ENCODE measurements at regions not wholly inside any gene's neighbourhood (a gene's known extent, or its start where the extent isn't known, plus 50 kb on each side); places are given as distances from the start of the nearest gene placed in this dataset.

DNA sequence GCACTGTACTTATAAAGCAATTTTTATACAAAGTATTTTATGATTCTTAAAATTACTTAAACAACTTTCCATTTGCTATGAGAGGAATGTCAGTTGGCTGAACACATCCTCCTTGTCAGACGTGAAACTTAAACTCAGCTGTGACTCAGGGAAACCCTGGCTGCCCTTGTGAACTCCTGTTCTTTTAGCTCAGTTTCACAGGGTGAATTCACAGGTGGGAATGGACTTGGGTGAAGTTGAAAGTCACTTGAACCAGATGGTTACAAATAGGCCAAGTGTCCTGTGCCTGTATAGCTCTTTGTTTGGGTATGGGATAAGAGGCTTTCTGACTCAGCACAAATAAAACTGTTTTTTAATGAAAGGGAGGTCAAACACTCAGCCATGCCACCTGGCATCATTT lies 67.4 kb upstream of the FAM47B start:
- no peak for DNase-seq
- ATAC-seq, result no peak

DNA sequence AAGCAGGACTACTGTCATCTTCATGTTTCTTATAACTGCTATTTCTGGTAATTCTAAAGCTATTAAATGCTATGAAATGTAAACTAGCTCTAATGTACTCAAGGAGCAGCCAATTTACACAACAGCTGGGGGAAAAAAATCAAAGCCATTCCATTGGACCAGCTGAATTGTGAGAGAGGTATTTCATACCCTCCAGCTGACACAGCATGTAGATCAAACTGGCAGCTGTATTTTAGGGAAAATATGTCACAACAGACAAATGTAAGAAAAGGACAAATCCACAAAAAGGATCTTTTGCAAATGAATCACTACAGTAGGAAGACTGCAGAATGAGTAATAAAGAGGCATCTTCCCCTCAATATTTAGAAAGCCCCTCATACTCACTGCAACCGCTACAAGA lies 65.2 kb upstream of the FAM47B start:
- Histone ChIP-seq H3K4me1 (no peaks in the 10 kb centered on the region), H3K9me3 (no peaks in the 10 kb centered on the region), H3K27me3 (no peaks in the 10 kb centered on the region), H3K36me3 (no peaks in the 10 kb centered on the region), H3K4me3 (no peak overlapping the region), H3K27ac (no peak overlapping the region)
- no peak for DNase-seq
- no peak for TF ChIP-seq POLR2A (IDR thresholded peaks at IDR 0.05)
- TF ChIP-seq, protein P1, sequence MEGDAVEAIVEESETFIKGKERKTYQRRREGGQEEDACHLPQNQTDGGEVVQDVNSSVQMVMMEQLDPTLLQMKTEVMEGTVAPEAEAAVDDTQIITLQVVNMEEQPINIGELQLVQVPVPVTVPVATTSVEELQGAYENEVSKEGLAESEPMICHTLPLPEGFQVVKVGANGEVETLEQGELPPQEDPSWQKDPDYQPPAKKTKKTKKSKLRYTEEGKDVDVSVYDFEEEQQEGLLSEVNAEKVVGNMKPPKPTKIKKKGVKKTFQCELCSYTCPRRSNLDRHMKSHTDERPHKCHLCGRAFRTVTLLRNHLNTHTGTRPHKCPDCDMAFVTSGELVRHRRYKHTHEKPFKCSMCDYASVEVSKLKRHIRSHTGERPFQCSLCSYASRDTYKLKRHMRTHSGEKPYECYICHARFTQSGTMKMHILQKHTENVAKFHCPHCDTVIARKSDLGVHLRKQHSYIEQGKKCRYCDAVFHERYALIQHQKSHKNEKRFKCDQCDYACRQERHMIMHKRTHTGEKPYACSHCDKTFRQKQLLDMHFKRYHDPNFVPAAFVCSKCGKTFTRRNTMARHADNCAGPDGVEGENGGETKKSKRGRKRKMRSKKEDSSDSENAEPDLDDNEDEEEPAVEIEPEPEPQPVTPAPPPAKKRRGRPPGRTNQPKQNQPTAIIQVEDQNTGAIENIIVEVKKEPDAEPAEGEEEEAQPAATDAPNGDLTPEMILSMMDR (IDR thresholded peaks at IDR 0.05), result no peak
- intact Hi-C loops (cut with DNase I), result no loop called here
- ATAC-seq, result no peak
- 78% methylated on average over 1 of the region's 1 CpG for WGBS (ENCODE audit: insufficient coverage, low coverage, low lambda C conversion rate, missing lambda C conversion rate)

More for the DNA sequence above, 67.4 kb upstream of the FAM47B start:
- TF ChIP-seq, protein P1 (IDR thresholded peaks at IDR 0.05), result no peak
- TF ChIP-seq POLR2A (IDR thresholded peaks at IDR 0.05), result no peak
- Histone ChIP-seq H3K4me3 (no peak overlapping the region), H3K4me1 (no peaks in the 10 kb centered on the region), H3K9me3 (peaks cover 0 to 9% (median 0%) of the 10 kb centered on the region in 4 donors), H3K27me3 (no peaks in the 10 kb centered on the region), H3K27ac (no peak overlapping the region), H3K36me3 (no peaks in the 10 kb centered on the region)
- intact Hi-C loops (cut with DNase I), result no loop called here
- 15% methylated on average over 1 of the region's 1 CpG for WGBS (ENCODE audit: insufficient coverage, low coverage, low lambda C conversion rate, missing lambda C conversion rate)

DNA sequence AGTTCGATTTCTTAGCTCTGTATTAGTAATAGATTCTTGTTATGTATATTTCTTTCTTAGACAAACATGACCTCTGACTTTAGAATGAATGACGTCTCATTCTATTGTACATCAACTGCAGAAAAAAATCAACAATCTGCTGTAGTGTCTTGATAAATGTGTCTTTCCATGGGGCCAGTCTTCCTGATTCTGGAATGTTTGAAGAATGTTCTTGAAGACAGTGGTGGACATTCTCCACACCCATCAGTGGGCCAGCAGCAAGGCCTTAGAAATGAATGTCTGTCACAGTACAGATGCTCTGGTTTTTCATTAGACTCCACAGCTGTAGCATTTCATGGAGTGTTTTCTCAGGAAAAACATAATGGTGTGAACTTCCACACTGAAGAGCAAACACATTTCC lies 63.2 kb upstream of the FAM47B start:
- WGBS (ENCODE audit: insufficient coverage, low coverage, low lambda C conversion rate, missing lambda C conversion rate), result 29% methylated on average over 2 of the region's 2 CpGs
- intact Hi-C loops (cut with DNase I), result no loop called here

DNA sequence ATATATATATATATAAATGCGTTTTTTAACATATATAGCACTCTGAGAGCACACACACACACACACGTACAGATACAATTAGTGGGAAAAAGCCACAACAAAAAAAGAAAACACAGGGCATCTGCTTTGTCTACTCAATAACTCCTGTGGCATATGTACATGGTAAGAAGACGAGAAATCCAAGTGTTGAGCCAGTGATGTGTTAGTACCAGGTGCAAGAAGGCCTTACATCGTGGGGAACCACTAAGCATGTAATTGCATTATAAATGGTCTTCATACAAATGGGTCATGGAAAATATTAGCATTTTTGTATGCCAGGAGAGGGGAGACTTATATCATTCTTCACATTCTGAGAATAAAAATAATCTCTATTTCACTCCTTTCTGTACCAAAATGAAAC lies 62.7 kb upstream of the FAM47B start:
- Histone ChIP-seq H3K27ac (no peak overlapping the region), H3K36me3 (no peaks in the 10 kb centered on the region), H3K27me3 (no peaks in the 10 kb centered on the region), H3K9me3 (no peaks in the 10 kb centered on the region), H3K4me3 (no peak overlapping the region), H3K4me1 (no peaks in the 10 kb centered on the region)
- intact Hi-C loops (cut with DNase I), result no loop called here
- 41% methylated on average over 4 of the region's 4 CpGs for WGBS (ENCODE audit: insufficient coverage, low coverage, low lambda C conversion rate, missing lambda C conversion rate)
- TF ChIP-seq POLR2A (IDR thresholded peaks at IDR 0.05), result no peak
- TF ChIP-seq, protein P1 (IDR thresholded peaks at IDR 0.05), result no peak
- no peak for ATAC-seq
- no peak for DNase-seq

More for the DNA sequence above, 63.2 kb upstream of the FAM47B start:
- no peak overlapping the region for H3K27ac ChIP-seq
- ATAC-seq (no peak), DNase-seq (no peak)
- H3K27me3 ChIP-seq, result no peaks in the 10 kb centered on the region
- no peaks in the 10 kb centered on the region for H3K9me3 ChIP-seq
- H3K4me1 ChIP-seq, result no peaks in the 10 kb centered on the region
- H3K36me3 ChIP-seq, result no peaks in the 10 kb centered on the region
- no peak overlapping the region for H3K4me3 ChIP-seq
- TF ChIP-seq, protein P1 (IDR thresholded peaks at IDR 0.05), result no peak
- TF ChIP-seq POLR2A (IDR thresholded peaks at IDR 0.05), result no peak

DNA sequence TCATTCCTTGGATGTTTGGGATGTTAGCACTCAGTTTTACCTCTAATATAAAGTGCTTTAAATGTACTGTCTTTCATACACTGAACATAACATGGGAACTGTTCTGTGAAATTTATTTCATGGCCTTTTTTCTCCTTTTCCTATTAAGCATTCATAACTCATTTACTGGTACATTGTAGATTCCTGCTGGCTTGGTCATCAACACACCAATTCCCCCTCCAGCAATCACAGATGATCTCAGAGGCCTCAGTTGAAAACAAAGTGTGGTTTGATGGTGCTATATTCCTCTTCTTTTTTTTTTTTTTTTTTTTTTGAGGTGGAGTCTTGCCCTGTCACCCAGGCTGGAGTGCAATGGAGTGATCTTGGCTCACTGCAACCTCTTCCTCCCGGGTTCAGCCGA lies 61.9 kb upstream of the FAM47B start:
- TF ChIP-seq, protein P1 (IDR thresholded peaks at IDR 0.05), result no peak
- no peak for TF ChIP-seq POLR2A (IDR thresholded peaks at IDR 0.05)
- no peaks in the 10 kb centered on the region for H3K27me3 ChIP-seq
- H3K4me3 ChIP-seq, result no peak overlapping the region
- DNase-seq (no peak), ATAC-seq (no peak)
- no peaks in the 10 kb centered on the region for H3K9me3 ChIP-seq
- intact Hi-C loops (cut with DNase I), result no loop called here
- 60% methylated on average over 2 of the region's 2 CpGs for WGBS (ENCODE audit: insufficient coverage, low coverage, low lambda C conversion rate, missing lambda C conversion rate)
- no peaks in the 10 kb centered on the region for H3K36me3 ChIP-seq
- no peak overlapping the region for H3K27ac ChIP-seq
- H3K4me1 ChIP-seq, result no peaks in the 10 kb centered on the region

Measured in right lobe of liver (tissue), 6 donors.